ENCODE measurements at regions not wholly inside any gene's neighbourhood (a gene's known extent, or its start where the extent isn't known, plus 50 kb on each side); places are given as distances from the start of the nearest gene placed in this dataset.

DNA sequence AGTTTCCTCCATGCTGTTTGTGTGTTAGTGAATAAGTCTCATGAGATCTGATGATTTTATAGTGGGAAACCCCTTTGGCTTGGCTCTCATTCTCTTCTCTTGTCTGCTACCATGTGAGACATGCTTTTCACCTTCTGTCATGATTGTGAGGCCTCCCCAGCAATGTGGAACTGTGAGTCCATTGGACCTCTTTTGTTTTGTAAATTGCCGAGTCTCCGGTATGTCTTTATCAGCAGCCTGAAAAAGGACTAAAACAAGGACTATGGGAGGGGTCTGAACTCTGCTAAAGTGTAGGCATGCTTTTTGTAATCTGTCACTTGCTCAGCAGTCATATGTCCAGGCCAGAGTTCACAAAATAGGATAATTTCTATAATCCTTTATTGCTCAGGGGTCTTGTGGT is 164.0 kb upstream of the SNX7 start:
- Histone ChIP-seq H3K36me3 (ENCODE audit: insufficient read depth, low read length) (no peaks in the 10 kb centered on the region), H3K9me2 (ENCODE audit: insufficient read depth, low read length) (no peaks in the 10 kb centered on the region), H3K27ac (ENCODE audit: low read length) (no peak overlapping the region), H3K79me2 (replicated peaks; ENCODE audit: insufficient read depth, low read length) (no peaks in the 10 kb centered on the region), H2AFZ (ENCODE audit: low read depth, low read length) (no peak overlapping the region), H3K9ac (ENCODE audit: low read length) (no peak overlapping the region), H3K27me3 (ENCODE audit: insufficient read depth, low read depth, low read length) (no peaks in the 10 kb centered on the region), H4K20me1 (ENCODE audit: insufficient read depth) (no peaks in the 10 kb centered on the region), H3K4me2 (ENCODE audit: low read length) (no peak overlapping the region), H3K9me3 (ENCODE audit: low read length) (no peaks in the 10 kb centered on the region), H3K4me3 (ENCODE audit: low read length) (no peak overlapping the region), H3F3A (ENCODE audit: insufficient read depth, low read length, poor library complexity, severe bottlenecking) (no peaks in the 10 kb centered on the region)
- TF ChIP-seq EP300 (conservative IDR thresholded peaks at IDR 0.05; ENCODE audit: poor library complexity, severe bottlenecking) (no peak), RAD21 (conservative IDR thresholded peaks at IDR 0.05) (no peak), POLR2AphosphoS5 (IDR thresholded peaks at IDR 0.05) (no peak), REST (IDR thresholded peaks at IDR 0.05; ENCODE audit: borderline replicate concordance) (no peak), CTCF (IDR thresholded peaks at IDR 0.05; ENCODE audit: poor library complexity, severe bottlenecking) (no peak), SMC3 (conservative IDR thresholded peaks at IDR 0.05; ENCODE audit: poor library complexity) (no peak), MXI1 (conservative IDR thresholded peaks at IDR 0.05; ENCODE audit: poor library complexity, severe bottlenecking) (no peak), EZH2 (IDR thresholded peaks at IDR 0.05; ENCODE audit: borderline replicate concordance, insufficient read depth, low read length, poor library complexity, severe bottlenecking) (no peak), TAF1 (IDR thresholded peaks at IDR 0.05; ENCODE audit: low read depth) (no peak)

DNA sequence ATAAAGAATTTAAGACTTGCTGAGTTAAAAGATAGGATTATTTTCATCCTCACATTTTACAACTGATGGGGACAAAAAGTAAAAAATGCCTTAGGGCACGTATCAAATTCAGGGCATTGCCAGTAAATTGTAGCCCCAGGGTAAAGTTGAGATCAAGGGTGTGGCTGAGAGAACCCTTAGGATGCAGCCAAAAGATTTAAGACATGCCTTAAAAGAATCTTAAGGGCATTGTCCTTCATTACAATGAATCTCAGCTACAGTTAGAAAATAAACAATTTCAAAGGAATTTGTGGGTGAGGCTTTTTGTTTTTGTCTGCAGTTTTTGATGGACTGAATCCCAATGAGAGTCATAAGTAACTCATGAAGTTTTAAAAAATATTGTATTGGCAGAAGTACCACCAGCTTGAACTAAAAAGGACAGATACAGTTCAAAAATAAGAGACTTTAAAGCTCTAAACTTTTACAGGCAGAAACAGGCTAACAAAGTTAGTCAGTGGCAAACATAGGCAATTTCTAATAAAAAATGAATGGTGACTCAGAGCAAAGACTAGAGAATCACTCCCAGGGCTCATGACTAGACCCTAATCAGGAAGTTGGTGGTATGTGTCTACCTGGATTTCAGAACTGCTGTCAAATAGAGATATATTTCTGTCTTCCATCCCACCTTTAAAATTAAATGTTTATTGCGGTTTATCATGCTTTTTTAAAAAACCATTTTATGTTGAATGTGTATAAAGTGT is 165.1 kb upstream of the SNX7 start:
- Histone ChIP-seq H3K4me3 (ENCODE audit: low read length) (no peak overlapping the region), H3K36me3 (ENCODE audit: insufficient read depth, low read length) (no peaks in the 10 kb centered on the region), H3K4me2 (ENCODE audit: low read length) (no peak overlapping the region), H3K79me2 (replicated peaks; ENCODE audit: insufficient read depth, low read length) (no peaks in the 10 kb centered on the region), H3F3A (ENCODE audit: insufficient read depth, low read length, poor library complexity, severe bottlenecking) (no peaks in the 10 kb centered on the region), H3K9ac (ENCODE audit: low read length) (no peak overlapping the region), H3K9me3 (ENCODE audit: low read length) (no peaks in the 10 kb centered on the region), H3K27me3 (ENCODE audit: insufficient read depth, low read depth, low read length) (no peaks in the 10 kb centered on the region), H2AFZ (ENCODE audit: low read depth, low read length) (no peak overlapping the region), H3K27ac (ENCODE audit: low read length) (no peak overlapping the region), H3K9me2 (ENCODE audit: insufficient read depth, low read length) (no peaks in the 10 kb centered on the region), H4K20me1 (ENCODE audit: insufficient read depth) (no peaks in the 10 kb centered on the region)
- TF ChIP-seq MXI1 (conservative IDR thresholded peaks at IDR 0.05; ENCODE audit: poor library complexity, severe bottlenecking) (no peak), RAD21 (conservative IDR thresholded peaks at IDR 0.05) (no peak), EZH2 (IDR thresholded peaks at IDR 0.05; ENCODE audit: borderline replicate concordance, insufficient read depth, low read length, poor library complexity, severe bottlenecking) (no peak), REST (IDR thresholded peaks at IDR 0.05; ENCODE audit: borderline replicate concordance) (no peak), POLR2AphosphoS5 (IDR thresholded peaks at IDR 0.05) (no peak), CTCF (IDR thresholded peaks at IDR 0.05; ENCODE audit: poor library complexity, severe bottlenecking) (no peak), SMC3 (conservative IDR thresholded peaks at IDR 0.05; ENCODE audit: poor library complexity) (no peak), TAF1 (IDR thresholded peaks at IDR 0.05; ENCODE audit: low read depth) (no peak), EP300 (conservative IDR thresholded peaks at IDR 0.05; ENCODE audit: poor library complexity, severe bottlenecking) (no peak)
